GM12873 (cell line): ENCODE measurements at regions not wholly inside any gene's neighbourhood (a gene's known extent, or its start where the extent isn't known, plus 50 kb on each side); places are given as distances from the start of the nearest gene placed in this dataset.

ENCODE experiments used
- TF ChIP-seq, protein P1 (sequence below): IDR thresholded peaks from 2 replicates; pipeline ENCODE4 v1.5.1; 2012; ENCODE audit warnings: low read depth, mild to moderate bottlenecking, moderate library complexity, low read length, control low read depth; ENCODE audit not compliant: insufficient read depth; ENCODE audit errors: missing control alignments

DNA sequence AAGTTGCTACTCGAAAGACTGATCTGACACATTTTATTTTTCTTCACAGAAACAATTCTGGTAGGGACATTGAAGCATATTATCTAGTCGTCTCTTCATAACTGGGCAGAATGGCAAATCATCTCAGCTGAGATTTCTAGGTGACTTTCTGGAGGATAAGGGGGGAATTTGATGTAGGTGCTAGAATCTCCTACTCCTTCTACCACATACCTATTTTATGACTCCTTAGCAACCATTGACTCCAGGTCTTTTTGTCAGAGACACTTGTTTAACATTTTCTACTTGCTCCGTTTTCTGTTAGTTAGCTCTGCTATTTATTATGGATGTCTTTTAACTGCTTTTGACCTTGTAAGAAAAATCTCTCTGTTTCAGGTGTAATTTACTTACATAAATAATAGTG lies 380.9 kb upstream of the SEMA3C start:
- TF ChIP-seq, protein P1, sequence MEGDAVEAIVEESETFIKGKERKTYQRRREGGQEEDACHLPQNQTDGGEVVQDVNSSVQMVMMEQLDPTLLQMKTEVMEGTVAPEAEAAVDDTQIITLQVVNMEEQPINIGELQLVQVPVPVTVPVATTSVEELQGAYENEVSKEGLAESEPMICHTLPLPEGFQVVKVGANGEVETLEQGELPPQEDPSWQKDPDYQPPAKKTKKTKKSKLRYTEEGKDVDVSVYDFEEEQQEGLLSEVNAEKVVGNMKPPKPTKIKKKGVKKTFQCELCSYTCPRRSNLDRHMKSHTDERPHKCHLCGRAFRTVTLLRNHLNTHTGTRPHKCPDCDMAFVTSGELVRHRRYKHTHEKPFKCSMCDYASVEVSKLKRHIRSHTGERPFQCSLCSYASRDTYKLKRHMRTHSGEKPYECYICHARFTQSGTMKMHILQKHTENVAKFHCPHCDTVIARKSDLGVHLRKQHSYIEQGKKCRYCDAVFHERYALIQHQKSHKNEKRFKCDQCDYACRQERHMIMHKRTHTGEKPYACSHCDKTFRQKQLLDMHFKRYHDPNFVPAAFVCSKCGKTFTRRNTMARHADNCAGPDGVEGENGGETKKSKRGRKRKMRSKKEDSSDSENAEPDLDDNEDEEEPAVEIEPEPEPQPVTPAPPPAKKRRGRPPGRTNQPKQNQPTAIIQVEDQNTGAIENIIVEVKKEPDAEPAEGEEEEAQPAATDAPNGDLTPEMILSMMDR = no peak

- TF ChIP-seq, protein P1 = no peak
Observed at GRCh38 chr7:81298951-81299666, 380.3 kb upstream of the SEMA3C start.

DNA sequence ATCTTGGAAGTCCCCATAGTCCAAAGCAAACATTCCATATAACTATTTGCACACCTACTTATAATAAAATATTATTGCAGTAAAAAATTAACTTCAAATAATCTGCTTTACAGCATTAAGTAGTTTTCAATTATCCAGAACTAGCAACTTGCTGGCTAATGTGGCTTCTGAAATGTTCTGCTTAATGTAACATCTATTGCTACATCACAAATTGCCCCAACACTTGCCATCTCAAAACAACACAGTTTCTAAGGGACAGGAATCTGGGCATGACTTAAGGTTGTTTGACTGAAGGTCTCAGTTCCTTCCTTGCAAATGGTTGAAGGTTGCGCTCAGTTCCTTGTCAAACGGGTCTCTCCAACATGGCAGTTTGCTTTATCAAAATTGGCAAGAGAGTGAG lies 378.5 kb upstream of the SEMA3C start:
- TF ChIP-seq, protein P1 = no peak

DNA sequence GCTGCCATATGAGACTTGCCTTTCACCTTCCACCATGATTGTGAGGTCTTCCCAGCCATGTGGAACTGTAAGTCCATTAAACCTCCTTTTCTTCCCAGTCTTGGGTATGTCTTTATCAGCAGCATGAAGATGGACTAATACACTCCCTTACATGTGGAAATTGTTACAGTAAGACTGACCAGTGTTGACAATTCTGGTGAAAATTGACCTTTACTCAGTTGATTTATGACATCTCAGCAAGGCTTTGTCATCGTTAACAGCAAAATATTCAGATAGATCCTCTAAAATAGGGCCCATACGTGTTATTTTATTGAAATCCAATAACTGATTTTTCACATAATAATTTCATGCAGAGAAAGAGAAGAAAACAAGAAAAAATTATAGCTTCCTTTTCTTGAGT lies 377.9 kb upstream of the SEMA3C start:
- TF ChIP-seq, protein P1 = no peak

DNA sequence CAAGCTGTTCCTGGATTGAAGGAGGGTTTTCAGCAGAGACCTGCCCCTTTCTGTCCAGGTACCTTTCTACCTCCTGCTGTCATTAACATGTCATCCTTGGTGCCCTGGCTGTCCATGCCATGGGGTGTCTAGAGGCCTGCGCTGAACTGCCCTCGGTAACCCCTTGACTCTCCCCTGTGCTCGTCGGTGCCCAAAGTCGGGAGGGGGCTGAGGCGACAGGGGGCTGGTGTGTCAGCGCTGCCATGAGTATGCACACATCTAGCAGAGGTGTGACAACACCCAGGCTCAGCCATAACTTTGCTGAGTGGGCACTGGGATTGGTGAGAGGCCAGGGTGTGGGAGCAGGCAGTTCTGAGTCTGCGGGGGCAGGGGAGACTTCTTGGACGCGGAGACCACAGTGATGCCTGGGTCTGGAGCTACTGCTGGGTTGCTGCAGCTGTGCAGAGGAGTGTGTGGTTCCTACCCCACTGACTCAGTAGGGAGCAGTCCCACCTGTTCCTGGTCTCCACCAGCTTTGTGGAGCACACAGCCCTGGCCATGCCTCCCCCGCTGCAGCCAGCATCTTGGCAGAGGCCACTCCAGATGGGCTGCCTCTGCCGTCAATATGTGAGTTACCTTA lies 376.2 kb upstream of the SEMA3C start:
- TF ChIP-seq, protein P1 = no peak

DNA sequence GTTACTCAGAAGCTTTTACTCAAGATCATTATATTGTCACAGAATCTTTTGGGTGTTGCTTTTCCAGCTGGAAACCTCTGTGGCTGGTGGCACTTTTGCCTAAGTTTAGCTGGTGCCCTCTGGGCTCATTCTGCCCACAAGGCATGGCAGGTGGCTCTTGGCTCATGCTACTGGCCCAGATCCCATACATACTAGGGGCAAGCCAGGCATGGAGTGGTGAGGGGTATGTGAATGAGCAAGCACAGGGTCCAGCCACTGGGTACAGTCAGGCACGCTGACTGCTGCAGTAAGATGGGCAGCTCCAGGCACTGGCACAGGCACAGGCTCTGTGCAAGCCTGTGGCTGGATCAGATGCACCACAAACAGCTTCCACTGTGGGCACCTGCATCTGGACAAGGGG lies 375.0 kb upstream of the SEMA3C start:
- TF ChIP-seq, protein P1 = no peak

DNA sequence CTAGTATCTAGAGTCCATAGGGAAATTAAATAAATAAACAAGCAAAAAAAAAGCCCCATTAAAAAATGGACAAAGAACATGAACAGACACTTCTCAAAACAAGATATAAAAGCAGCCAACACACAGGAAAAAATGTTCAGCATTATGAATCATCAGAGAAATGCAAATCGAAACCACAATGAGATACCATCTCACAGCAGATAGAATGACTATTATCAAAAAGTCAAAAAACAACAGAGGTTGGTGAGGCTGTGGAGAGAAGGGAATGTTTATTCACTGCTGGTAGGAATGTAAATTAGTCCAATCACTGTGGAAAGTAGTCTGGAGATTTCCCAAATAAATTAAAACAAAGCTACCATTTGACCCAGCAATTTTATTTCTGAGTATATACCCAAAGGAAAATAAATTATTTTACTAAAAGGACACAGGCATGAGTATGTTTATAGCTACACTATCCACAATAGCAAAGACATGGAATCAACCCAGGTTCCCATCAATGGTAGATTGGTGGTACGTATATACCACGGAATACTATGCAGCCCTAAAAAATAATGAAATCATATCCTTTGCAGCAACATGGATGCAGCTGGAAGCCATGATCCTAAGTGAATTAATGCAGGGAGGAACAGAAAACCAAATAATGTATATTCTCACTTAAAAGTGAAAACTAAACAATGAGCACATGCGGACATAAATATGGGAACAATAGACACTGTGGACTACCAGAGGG lies 366.5 kb upstream of the SEMA3C start:
- TF ChIP-seq, protein P1 = no peak
